CD4-positive, alpha-beta T cell treated with Interleukin-17A for 1 hour (primary cell): ENCODE measurements at regions not wholly inside any gene's neighbourhood (a gene's known extent, or its start where the extent isn't known, plus 50 kb on each side); places are given as distances from the start of the nearest gene placed in this dataset.

ENCODE experiments used
- DNase-seq: peaks from one replicate; pipeline ENCODE4 v3.0.0-alpha.2; 2020

- DNase-seq, result no peak
These were observed 214.0 kb upstream of the LNX1 start for GRCh38 chr4:53805291-53805690.

GRCh38 chr4:53804719-53805118 lies 213.4 kb upstream of the LNX1 start:
- no peak for DNase-seq

- no peak for DNase-seq
These were observed 211.2 kb upstream of the LNX1 start for GRCh38 chr4:53802500-53802899.

- no peak for DNase-seq
These were observed 210.1 kb upstream of the LNX1 start for GRCh38 chr4:53801373-53801772.

GRCh38 chr4:53800741-53801140 lies 209.5 kb upstream of the LNX1 start:
- DNase-seq, result no peak

GRCh38 chr4:53793096-53793495 lies 201.8 kb upstream of the LNX1 start:
- DNase-seq, result no peak

GRCh38 chr4:53790286-53790685 lies 199.0 kb upstream of the LNX1 start:
- no peak for DNase-seq

GRCh38 chr4:53788621-53789020 lies 197.3 kb upstream of the LNX1 start:
- no peak for DNase-seq

- DNase-seq, result no peak
These were observed 196.7 kb upstream of the LNX1 start for GRCh38 chr4:53788011-53788410.

- no peak for DNase-seq
These were observed 195.3 kb upstream of the LNX1 start for GRCh38 chr4:53786632-53787031.

GRCh38 chr4:53785996-53786395 lies 194.7 kb upstream of the LNX1 start:
- DNase-seq, result no peak

- no peak for DNase-seq
These were observed 192.8 kb upstream of the LNX1 start for GRCh38 chr4:53784112-53784511.

GRCh38 chr4:53783208-53783859 lies 192.0 kb upstream of the LNX1 start:
- no peak for DNase-seq

- DNase-seq, result no peak
These were observed 191.2 kb upstream of the LNX1 start for GRCh38 chr4:53782458-53782845.

- DNase-seq, result no peak
These were observed 190.6 kb upstream of the LNX1 start for GRCh38 chr4:53781629-53782457.

- DNase-seq, result no peak
These were observed 189.6 kb upstream of the LNX1 start for GRCh38 chr4:53780736-53781400.

GRCh38 chr4:53779025-53779424 lies 187.7 kb upstream of the LNX1 start:
- DNase-seq, result no peak

- no peak for DNase-seq
These were observed 186.9 kb upstream of the LNX1 start for GRCh38 chr4:53778155-53778554.

- DNase-seq, result no peak
These were observed 186.1 kb upstream of the LNX1 start for GRCh38 chr4:53777244-53777984.

GRCh38 chr4:53776141-53776540 lies 184.9 kb upstream of the LNX1 start:
- no peak for DNase-seq

GRCh38 chr4:53775381-53775780 lies 184.1 kb upstream of the LNX1 start:
- DNase-seq, result no peak

- DNase-seq, result no peak
These were observed 180.0 kb upstream of the LNX1 start for GRCh38 chr4:53771326-53771725.

- DNase-seq, result no peak
These were observed 176.2 kb upstream of the LNX1 start for GRCh38 chr4:53767482-53767881.
